CD4-positive, alpha-beta T cell treated with Interleukin-2 at 100 ng/mL for 4 hours (primary cell): ENCODE measurements at regions not wholly inside any gene's neighbourhood (a gene's known extent, or its start where the extent isn't known, plus 50 kb on each side); places are given as distances from the start of the nearest gene placed in this dataset.
"Not testable (repeated sequence)": the region's sequence is repeated elsewhere in the genome, so short reads cannot be mapped to it uniquely, and the experiment has no call there.

Experiments used
- DNase-seq: peaks from one replicate; pipeline ENCODE4 v3.0.0-alpha.2; 2020; ENCODE audit warnings: low spot score

DNA sequence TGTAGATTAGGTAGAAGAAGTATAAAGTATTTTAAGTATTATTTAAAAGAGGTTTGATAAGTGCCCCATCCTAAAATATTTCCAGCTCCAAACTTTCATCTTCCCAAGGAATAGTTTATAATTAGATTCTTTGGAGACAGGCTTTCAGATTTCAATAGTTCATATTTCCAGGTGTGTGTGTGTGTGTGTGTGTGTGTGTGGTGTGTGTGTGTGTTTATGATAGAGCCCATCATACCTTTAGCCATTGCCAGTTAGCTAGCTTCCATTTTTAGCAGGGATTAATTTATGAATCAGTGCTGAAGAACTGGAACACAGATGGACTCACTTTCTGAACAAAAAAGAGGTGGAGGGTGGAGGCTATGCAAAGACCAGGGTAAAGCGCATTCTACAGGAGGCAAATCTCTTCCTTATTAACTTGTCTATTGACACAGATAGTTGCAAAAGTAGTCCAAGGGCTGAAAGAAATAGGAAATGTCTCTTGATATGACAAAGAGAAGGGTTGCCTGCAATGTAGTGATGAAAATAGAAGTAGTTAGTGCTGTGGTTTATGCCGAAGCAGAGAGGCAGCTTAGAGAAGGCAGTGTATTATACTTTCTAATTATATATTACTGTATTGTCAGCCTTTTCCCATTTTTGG, 301.1 kb downstream of the MAN2A1 start:
- DNase-seq, result no peak

DNA sequence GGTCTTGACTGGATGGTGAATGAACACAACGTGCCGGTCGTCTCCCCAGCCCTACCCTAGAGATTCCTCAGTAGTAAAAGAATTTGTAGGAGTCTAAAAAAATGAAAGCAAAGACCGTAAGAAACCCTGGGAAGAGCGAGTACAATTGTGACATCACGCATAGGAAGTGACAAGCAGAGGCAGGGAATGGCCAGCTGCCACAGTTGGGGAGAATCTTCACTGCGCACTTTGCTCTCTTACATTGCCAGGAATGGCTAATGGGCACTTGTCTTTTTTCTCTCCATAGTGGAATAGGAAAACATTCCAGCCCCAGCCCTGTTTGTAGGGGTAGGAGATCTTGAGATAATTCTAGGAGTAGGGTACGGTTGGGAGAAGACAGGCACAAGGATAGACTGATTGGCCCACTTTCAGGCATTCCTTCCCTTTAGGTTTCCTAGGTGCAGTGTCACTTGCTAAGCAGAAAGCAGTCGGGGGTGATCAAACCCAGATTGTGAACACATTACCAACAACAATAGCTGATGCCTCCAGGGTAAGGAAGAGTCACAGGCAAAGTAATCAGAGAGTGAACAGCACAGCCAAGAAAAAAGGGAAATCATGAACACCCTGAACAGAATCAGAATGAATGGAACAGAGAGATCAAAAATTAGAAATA, 302.7 kb downstream of the MAN2A1 start:
- no peak for DNase-seq

DNA sequence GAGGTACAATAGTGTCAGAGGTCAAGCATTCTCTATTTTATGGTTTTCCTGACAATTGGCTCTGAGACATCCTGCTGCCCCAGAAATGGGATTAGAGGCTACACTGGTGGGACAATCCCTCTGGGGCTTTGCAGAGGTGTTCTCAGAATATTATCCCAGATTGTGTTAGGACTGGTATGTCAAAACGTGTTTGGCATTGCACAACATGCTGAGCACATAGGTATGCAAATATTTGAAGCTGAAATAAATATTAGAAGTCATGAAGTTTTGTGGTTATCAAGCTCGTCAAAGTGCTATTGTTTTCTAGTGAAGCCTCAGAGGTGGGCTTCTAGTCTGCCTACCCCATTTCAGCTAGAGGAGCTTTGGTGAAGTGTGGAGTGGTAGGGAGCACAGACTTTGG, 304.4 kb downstream of the MAN2A1 start:
- no peak for DNase-seq

DNA sequence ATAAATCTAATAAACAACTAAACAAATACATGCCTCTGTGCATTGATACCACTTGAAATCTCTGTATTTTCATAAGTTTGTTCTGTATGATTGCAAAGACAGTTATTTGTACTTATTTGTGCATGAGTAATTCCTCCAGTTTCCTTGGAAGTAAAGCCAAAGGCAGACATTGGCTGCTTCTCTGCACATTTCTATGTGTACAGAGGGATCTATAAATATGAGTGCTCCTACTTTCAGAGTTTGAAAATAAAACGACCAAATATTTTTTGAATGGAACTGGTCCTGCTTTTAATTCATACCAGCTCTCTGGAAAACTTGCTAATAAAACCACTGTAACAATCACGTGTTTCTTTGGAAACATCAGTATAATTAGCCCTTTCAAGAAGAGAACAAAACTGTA, 306.5 kb downstream of the MAN2A1 start:
- DNase-seq, result no peak

DNA sequence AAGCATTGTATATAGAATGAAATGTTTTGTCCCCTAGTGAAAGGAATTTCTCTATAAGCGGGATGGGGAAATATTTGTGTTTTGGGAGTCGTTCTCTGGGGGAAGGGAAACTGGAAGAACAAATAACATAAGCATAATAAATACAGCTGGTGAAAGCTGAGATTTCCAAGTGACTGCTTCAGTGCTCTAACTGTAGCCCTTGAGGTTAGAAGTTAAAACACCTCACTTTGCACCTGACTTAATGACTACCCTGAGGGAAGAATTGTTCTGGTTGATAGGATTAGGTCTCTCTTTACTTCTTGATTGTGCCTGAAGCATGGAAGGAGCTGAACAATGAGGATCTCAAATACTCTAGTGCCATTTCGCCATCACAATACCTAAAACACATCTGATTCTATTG, 307.4 kb downstream of the MAN2A1 start:
- DNase-seq, result no peak

DNA sequence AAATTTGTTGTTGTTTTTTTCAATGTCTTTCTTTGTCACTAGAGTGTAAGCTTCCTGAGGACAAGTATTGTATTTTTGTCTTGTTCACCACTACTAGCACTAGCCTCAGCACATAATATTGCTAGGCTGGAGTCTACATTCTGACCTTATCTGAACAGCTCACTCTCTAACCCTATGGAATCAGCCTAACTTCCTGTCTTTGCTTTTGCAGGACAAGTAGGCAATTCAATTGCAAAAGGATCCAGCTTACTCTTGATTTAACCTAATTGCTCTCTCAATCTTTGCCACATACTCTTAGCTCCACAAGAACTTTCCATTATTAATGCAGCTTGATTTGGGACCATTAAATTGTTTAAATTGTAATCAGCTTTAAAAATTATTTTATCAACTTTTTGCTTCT, 308.5 kb downstream of the MAN2A1 start:
- DNase-seq, result no peak

DNA sequence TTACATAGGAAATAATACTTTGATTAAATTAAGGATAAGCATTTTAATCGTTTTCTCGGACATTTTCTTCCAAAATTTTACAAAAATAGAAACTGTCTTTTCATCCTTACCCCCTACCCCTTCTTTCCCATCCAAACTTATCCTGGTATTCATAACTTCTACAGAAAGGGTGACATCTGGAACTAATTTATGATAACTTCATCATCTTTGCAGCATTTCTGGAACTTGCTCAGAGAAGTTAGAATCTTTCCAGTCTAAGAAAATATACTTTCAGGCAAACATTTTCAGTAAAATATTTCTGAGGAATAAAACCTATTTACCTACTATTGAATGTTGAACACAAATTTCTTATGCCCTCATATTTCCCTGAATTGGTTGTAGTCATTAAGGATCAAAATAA, 309.0 kb downstream of the MAN2A1 start:
- DNase-seq, result no peak

DNA sequence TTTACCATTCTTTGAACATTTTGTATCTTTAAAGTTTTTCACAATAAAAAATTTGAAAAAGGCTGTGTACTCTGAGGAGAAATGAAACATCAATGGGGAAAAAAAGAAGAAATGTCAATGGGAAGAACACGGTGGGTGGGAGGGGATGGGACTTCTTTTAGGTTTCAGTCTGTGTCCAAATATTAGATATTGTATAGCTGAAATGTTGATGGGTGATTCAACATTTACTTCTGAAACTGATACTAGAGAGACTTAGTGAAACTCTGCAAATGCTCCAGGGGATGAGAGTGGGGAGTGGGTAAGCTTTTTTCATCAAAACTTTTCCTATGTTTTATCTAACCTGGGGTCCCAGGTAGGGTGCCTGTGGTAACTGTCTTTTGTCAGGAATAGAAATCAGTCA, 311.9 kb downstream of the MAN2A1 start:
- DNase-seq, result no peak

DNA sequence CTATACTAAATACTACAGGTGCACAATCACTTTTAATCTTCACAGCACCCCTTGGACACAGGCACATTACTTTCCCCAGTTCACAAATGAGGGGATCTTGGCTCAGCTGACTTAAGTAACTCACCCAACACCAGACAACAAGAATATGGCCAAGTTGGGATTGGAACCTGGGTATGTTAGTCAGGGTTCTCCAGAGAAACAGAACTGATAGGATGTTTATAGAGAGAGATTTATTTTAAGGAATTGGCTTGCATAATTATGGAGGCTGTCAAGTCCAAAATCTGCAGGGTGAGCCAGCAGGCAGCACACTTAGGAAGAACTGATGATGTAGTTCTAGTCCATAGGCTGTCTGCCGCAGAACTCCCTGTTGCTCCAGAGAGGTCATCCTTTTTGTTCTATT, 312.9 kb downstream of the MAN2A1 start:
- DNase-seq, result no peak

DNA sequence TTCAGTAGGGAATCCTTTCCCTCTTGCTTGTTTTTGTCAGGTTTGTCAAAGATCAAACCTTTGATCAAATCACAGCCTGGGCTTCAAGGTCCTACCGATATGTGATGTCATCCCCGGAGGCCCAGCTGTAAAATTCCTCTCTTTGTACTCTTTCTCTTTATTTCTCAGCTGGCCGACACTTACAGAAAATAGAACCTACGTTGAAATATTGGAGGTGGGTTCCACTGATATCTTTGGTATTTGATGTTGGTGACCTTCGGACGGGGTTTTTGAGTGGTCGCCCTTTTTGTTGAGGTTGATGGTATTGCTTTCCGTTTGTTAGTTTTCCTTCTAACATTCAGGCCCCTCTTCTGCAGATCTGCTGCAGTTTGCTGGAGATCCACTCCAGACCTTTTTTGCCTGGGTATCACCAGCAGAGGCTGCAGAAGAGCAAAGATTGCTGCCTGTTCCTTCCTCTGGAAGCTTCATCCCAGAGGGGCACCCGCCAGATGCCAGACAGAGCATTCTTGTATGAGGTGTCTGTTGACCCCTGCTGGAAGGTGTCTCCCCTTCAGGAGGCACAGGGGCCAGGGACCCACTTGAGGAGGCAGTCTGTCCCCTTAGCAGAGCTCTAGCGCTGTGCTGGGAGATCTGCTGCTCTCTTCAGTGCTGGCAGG, 316.3 kb downstream of the MAN2A1 start:
- DNase-seq, result not testable (repeated sequence)

DNA sequence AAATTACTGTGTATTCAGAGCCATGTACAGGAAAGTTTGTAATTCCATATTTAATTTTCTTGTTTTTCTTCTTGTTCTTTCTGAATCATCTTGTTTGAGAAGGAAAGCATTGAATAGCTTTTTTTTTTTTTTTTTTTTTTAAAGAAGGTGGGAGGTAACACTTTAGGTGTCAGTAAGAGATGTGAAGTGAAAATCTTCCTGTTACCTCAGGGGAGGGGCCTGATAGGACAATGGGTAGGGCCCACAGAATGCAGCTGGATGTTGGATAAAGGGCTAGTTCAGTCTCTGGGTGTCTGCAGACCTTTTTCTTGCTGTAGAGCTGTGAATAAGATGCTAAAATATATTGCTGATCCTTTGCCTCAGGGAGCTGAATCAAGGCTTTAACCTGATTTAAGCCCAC, 317.4 kb downstream of the MAN2A1 start:
- no peak for DNase-seq

DNA sequence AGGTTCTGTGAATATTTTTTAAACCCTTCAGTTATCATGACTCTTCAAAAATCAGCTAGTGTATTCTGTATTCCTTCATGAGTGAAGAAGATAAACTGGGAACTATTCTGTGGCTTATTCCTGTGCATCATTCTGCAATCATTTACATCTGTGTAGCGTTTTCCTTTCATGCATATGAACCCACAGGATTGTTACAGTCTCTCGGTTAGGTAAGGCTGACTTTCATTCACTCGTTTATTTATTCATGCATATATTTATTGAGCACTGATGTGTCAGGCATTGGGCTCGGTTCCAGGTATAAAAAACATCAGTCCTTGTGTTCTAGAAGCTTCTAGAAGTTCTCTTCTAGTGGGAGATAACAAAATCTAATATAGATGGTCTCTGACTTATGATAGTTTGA, 318.4 kb downstream of the MAN2A1 start:
- DNase-seq, result no peak

DNA sequence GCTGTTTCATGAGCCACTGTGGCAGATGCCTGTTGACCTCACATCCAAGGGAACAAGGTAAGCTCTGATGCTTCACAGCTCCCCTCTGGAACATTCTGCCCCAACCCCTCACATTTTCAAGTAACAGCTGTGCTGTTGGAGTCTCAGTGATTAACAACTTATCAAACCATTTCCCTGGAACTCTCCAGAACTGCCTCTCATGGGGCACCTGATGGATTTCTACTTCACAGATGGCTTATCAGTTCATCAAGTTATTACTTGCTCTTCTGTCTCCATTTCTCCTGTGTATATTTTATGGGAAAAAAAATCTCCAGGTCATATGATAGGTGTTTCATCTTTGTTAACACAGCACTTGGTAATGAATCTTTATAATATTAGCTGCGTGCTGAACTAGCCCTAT, 322.4 kb downstream of the MAN2A1 start:
- no peak for DNase-seq

DNA sequence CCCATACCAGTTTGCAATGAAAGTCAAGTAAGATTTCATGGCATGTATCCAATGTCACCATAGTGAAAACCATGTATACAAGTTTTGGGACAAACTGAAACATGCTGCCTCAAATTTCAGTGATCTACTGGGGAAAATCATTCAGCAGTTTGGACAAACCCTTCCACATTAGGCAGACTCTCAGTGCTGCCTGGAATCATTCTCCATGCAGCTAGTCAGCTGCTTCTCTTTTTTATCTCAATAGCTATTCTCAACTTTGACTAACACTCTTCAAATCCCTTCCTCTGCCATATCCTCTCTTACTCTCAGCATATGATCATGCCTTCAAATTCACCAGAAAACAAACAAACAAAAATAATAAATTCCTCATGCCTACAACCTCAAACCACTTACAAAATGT, 323.3 kb downstream of the MAN2A1 start:
- no peak for DNase-seq

DNA sequence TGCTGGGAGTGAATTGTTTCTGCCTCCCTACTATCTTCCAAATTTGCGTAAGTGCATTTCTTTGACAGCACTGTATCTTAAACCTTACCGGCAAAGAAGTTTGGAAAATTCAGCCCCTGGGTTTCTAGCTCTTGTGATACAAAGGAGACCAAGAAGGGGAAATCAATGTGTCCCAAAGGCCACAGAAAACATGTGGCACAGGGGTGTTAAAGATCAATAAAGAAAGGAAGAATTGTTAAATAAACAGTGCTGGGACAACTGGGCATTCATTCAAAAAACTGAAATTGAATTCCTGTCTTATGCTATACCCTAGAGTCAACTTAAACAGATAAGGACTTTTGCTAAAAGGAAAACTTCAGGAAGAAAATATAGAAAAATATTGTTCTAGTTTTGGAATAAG, 328.1 kb downstream of the MAN2A1 start:
- DNase-seq, result no peak

DNA sequence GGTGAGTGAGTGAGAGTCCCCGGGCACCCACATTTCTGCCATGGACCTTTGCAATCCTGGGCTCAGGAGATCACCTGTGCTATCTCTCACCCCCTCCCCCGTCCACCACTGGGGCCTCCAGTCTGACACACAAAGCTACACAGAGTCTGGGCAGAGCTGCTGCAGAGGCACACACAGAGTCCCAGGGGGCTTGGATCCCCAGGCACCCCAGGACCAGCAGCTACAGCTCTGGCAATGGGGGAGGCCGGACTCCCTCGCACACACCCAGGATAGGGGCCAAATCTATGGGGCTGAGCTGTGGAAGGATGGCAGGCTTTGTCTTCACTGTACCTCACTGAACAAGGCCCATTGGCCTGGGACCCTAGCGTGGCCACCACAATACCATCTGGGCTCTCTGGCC, 328.8 kb downstream of the MAN2A1 start:
- DNase-seq, result no peak

DNA sequence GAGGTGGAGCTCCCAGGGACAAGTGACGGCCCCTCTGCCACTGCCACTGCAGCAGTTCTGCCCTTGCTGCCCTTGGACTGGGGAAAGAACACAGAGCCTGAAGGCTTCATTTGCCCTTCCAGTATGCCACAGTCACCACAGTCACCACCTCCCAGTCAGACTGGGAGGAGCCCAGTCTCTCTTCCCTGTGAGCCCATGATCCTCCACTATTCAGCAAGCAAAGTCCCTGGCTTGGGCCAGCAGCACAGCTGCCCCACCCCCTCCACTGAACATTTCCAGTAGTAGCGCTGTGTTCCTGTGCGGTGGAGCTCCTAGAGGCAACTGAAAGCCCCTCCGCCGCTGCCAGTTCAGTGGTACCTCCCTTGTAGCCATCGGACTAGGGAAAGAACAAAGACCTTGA, 329.4 kb downstream of the MAN2A1 start:
- no peak for DNase-seq

DNA sequence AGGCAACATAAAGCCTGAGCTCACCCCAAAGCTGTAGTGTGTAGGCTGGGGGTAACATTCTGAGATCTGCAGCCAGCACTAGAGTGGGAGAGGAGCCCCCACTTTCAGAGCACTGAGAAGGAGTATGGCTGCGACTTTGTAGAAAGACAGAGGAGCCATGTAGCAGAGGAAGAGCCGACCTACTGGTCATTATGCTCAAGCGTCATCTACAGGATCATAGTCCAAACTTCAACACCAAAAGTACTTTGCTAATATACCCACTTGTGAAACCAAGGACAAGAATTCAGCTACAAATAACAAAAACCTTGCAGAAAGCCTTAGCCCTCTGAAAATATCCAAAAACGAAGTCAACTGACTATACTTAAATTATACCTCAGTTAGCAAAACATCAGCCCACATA, 330.1 kb downstream of the MAN2A1 start:
- no peak for DNase-seq

DNA sequence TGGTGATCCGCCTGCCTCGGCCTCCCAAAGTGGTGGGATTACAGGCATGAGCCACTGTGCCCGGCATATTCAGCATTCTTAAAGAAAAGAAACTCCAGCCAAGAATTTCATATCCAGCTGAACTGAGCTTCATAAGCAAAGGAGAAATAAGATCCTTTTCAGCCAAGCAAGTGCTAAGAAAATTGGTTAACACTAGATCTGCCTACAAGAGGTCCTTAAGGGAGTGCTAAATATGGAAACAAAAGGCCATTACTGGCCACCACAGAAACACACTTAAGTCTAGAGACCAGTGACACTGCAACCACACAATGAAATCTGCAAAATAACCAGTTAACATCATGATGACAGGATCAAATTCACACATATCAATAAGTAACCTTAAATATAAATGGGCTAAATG, 331.5 kb downstream of the MAN2A1 start:
- DNase-seq, result no peak

DNA sequence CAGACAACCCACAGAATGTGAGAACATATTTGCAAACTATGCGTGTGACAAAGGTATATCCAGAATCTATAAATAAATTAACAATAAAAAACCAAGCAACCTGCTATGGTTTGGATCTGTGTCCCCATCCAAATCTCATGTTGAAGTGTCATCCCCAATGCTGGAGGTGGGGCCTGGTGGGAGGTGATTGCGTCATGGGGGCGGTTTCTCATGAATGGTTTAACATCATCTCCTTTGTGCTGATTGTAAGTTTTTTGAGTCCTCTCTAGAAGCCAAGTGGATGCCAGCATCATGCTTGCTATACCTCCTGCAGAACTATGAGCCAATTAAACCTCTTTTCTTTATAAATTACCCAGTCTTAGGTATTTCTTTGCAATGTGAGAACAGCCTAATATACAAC, 335.4 kb downstream of the MAN2A1 start:
- DNase-seq, result no peak

DNA sequence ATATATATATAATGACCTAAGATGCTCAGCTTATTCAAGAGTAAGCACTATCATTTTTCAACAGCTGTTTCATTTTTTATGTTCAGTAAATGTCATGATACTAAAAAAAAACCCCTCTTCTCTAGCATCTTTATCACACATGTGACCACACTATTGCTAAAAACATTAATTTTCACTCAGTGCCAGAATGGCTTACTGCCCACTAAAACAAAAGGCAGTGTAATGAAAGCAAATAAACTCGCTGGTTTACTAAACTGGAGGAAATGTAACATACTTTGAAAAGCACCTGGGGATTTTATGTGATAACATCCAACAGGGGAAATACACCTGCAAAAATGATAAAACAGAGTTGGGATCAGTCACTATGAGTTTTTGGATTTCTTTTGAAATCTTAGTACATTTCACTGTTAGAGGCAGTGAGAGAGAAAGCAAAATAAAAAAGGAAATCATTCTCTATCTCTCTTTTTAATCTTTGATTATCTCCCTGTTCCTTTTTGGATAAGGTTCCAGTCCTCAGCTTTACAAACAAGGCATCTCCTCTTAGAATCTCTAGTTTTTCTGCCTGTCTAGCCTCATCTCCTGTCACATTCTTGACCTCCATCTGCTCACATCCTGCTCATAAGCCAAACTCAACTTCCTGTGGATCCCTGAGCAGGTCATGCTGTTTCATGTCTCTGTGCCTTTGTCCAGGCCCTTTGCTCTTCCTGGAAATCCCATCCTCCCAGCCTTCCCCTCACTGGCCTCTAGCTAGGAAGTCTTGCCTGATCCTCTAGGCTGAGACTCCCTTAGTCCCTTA, 338.0 kb downstream of the MAN2A1 start:
- no peak for DNase-seq

DNA sequence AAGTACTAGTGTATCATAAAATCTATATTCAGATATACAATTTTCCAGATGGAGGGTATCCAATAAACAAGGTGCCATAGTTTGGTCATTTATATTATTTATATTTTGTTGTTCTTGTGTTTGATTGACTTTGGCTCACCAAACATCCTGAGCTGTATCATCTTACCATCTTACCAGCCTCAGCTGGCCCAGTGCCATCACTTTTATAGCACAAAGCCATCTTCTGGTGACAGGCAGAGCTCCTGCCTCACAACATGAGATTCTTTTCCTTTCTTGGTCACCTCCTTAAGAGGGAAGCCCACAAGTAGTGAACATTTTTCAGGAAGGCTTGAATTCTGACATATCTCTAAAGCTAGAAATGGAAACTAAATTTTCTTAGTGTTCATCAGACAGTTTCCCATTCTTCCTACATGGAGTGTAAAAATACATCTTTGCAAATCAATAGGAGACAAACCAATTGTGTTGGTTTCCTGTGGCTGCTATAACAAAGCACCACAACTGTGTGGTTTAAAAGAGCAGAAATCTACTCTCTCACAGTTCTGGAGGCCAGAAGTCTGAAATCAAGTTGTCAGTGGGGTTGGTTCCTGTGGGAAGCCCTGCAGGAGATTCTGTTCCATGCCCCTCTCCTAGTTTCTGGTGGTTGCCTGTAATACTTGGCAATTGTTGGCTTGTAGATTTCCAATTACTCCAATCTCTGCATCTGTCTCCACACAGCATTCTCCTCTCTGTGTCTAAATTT, 341.8 kb downstream of the MAN2A1 start:
- DNase-seq, result peak; percentile 9
